A673 (cell line): ENCODE measurements at regions not wholly inside any gene's neighbourhood (a gene's known extent, or its start where the extent isn't known, plus 50 kb on each side); places are given as distances from the start of the nearest gene placed in this dataset.

ENCODE experiments used
- CTCF ChIP-seq: fragments of 300-800, 200-600 bp; sonication (generic); conservative IDR thresholded peaks from 2 replicates; pipeline ENCODE4 v1.5.1; 2017; ENCODE audit warnings: low read depth, mild to moderate bottlenecking, antibody characterized with exemption, low read length, moderate library complexity, mixed read lengths
- EZH2 ChIP-seq: fragments of 200-600 bp; sonication (generic); IDR thresholded peaks from 2 replicates; pipeline ENCODE4 v1.6.1; 2017; ENCODE audit warnings: borderline replicate concordance, low read depth, mild to moderate bottlenecking, mixed read lengths, antibody characterized with exemption, low read length; ENCODE audit not compliant: poor library complexity, severe bottlenecking

DNA sequence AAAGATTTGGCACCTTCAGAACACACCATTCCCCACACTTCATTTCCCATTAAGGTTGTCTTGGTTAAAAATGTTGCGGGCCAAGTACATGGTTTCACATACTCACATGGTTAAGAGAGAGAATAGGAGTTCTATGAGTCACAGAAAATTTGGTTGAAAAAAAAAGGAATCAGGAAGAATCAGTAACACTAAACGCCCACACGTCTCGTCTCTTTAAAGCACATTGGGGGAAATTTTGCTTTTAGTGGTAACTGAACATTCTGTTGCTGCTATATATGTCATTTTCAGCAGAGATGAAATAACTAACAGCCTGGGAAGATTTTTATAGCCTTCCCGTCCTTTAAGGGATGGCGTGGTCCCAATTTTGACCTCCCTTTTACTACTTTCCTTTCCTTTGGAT, 132.9 kb upstream of the ERG start:
- TF ChIP-seq CTCF, result no peak
- no peak for TF ChIP-seq EZH2
